ENCODE measurements at regions not wholly inside any gene's neighbourhood (a gene's known extent, or its start where the extent isn't known, plus 50 kb on each side); places are given as distances from the start of the nearest gene placed in this dataset.

- DNase-seq: no peak
These were observed 678.8 kb upstream of the KLF4 start for GRCh38 chr9:108168236-108168850.

- no peak for DNase-seq
These were observed 677.7 kb upstream of the KLF4 start for GRCh38 chr9:108167136-108167900.

GRCh38 chr9:108166519-108166918, 677.0 kb upstream of the KLF4 start:
- no peak for DNase-seq

GRCh38 chr9:108163321-108164005, 673.9 kb upstream of the KLF4 start:
- no peak for DNase-seq

- DNase-seq: no peak
These were observed 673.1 kb upstream of the KLF4 start for GRCh38 chr9:108162664-108163063.

- DNase-seq: no peak
These were observed 671.9 kb upstream of the KLF4 start for GRCh38 chr9:108161503-108161902.

- no peak for DNase-seq
These were observed 671.3 kb upstream of the KLF4 start for GRCh38 chr9:108160706-108161355.

- DNase-seq: no peak
These were observed 670.5 kb upstream of the KLF4 start for GRCh38 chr9:108160039-108160438.

- no peak for DNase-seq
These were observed 668.8 kb upstream of the KLF4 start for GRCh38 chr9:108158236-108158995.

GRCh38 chr9:108156270-108156998, 666.9 kb upstream of the KLF4 start:
- no peak for DNase-seq

- no peak for DNase-seq
These were observed 663.8 kb upstream of the KLF4 start for GRCh38 chr9:108153416-108153815.

- DNase-seq: no peak
These were observed 661.4 kb upstream of the KLF4 start for GRCh38 chr9:108150736-108151586.

- no peak for DNase-seq
These were observed 659.8 kb upstream of the KLF4 start for GRCh38 chr9:108149326-108149725.

GRCh38 chr9:108142504-108143201, 653.1 kb upstream of the KLF4 start:
- DNase-seq: peak in 1 of 5 experiments; percentile 9

GRCh38 chr9:108142142-108142503, 652.6 kb upstream of the KLF4 start:
- no peak for DNase-seq

GRCh38 chr9:108139900-108140299, 650.3 kb upstream of the KLF4 start:
- DNase-seq: no peak

- DNase-seq: no peak
These were observed 648.9 kb upstream of the KLF4 start for GRCh38 chr9:108138516-108138915.

- DNase-seq: no peak
These were observed 647.1 kb upstream of the KLF4 start for GRCh38 chr9:108136656-108137055.

- DNase-seq: no peak
These were observed 645.0 kb upstream of the KLF4 start for GRCh38 chr9:108134486-108135128.

- DNase-seq: no peak
These were observed 644.1 kb upstream of the KLF4 start for GRCh38 chr9:108133680-108134079.
